GM21529 (cell line): ENCODE measurements at regions not wholly inside any gene's neighbourhood (a gene's known extent, or its start where the extent isn't known, plus 50 kb on each side); places are given as distances from the start of the nearest gene placed in this dataset.

Source experiments
- ATAC-seq: cut with Tn5 transposase; IDR thresholded peaks from one replicate; pipeline ENCODE4 v1.9.1; 2021; ENCODE audit not compliant: unreplicated experiment

DNA sequence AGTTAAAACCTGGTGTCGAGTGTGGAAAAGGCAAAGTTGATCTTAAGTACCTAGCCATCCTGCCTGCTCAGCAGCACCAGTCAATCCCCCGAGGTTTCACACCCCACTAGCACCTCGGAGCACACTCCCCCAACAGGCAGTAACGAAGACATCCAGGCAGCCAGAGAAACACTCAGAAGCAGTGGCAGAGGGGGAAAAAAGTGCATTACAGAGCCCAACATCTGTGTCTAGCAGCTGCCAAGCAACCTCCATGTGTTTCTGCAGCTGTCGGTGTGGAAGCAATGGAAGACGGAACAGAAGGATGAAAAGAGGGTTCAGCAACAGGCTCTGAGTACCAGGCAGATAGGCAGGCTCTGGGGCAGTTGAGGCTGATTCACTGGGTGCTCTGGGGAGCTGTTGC lies 73.4 kb upstream of the PROX1 start:
- no peak for ATAC-seq

DNA sequence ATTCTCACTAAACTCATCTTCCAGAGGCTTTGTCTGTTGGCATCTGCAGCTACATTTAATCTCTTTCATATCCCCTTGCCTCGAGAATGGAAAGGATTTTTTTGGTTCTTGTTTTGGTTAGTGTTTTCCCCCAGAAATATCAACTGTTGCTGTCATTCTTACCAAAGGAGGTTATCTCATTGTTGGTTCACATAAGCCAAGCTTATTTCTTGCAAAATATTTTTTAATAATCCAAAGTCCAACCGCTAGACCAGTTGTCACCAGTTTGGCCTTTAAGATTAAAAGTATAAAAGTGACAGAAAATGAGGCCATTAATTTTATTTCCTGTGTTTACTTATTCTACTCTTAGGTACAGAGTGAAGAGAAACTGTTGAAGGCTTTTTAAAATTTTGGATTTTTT lies 66.5 kb upstream of the PROX1 start:
- no peak for ATAC-seq

DNA sequence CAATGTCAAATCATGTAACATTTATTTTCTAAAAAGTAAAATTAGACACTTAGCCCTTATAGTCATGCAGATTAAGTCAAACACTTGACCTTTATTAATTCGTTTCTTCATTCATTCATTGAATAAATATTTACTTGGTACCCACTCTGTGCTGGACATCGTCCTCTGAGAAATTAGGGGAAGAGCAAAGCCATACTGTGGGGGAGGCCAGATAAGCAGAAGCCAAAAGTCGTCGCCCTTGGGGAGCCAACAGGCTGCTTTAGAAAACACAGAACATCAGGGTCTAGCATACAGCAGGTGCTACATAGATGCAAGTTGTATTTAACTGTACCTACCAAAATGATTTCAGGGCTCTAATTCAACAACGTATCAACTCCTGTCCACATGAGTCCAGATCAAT lies 66.1 kb upstream of the PROX1 start:
- no peak for ATAC-seq

DNA sequence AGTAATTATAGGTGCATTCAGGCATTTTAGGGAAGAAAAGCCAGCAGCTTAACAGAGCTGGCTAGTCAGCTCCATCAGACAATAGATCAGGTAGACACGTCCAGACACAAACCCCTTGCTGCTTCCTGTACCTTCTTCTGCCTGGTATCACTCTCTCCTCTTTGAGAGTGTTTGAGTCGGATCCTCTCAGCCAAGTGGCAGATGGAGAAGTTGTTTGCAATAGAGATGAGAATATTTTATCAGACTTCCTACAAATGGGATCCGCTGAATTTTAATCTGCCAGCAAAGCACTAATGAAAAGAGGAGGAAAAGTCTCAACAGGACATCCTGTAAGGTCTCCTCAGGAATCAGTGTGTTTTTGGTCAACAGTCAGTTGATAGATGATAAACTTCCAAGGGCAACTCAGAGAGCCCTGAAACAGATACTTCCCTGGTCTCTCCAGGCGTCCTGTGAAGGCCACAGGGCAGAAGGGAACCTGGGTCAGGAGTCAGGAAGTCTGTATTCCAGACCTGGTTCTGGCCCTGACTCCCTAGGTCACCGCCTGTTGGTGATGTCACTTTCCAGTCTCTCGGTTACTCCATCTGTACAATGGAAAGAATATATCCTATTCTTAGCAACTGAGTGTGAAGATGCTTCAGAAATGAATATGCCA lies 62.1 kb upstream of the PROX1 start:
- ATAC-seq: no peak

DNA sequence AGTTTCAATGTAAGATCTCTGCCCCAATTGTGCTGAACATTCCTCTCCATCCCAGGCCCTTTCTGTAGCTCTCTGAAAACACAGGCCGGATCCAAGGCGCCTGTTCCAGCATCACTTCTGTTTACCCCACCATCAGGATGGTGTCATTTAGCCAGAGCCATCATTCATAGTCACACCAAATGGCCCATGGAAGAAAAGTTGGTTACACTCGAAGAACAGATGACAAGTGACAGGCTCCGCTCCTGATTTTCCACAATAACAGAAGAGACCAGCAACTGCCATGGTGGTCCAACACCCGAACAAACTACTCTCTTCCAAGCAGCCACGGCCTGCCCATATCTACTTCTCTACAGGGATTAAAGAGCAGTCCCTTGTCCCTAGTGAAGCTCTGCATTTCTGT lies 59.9 kb upstream of the PROX1 start:
- ATAC-seq: no peak

DNA sequence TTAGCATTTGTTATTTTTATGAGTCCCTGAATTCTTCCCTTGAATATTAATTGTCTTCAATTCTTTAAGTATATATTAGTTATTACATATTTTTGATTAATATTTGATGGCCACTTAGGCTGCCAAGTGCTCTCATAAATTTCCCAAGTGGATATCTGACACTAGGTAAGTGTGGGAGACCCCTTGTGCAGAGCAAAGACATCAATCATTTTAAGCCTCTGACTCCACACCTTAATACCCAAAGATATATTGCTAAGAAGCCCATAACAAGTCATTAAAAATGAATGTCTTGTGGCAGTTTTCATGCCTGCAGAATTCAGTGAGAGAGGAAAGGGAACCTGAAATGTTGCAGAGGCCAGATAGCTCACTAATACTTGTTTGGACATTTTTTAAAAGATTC lies 58.4 kb upstream of the PROX1 start:
- no peak for ATAC-seq

DNA sequence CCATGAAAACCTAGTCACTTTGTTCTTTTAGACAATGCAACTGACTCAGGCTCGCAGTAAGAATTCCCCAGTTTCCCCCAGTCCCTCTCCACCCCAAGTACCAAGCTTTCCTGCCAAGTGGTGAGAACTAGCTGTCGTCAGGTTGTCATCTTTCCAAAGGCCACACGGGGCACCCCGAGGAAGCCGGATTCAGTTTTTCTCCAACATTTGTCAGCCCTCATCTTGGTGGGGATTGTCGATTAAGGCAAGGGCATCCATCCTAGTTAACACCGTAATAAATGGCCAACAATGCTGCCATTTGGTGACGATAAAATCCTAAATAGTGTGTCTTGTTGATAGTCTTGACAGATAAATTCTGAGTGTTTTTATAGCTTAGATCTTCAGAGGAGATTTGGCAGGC lies 55.9 kb upstream of the PROX1 start:
- no peak for ATAC-seq

DNA sequence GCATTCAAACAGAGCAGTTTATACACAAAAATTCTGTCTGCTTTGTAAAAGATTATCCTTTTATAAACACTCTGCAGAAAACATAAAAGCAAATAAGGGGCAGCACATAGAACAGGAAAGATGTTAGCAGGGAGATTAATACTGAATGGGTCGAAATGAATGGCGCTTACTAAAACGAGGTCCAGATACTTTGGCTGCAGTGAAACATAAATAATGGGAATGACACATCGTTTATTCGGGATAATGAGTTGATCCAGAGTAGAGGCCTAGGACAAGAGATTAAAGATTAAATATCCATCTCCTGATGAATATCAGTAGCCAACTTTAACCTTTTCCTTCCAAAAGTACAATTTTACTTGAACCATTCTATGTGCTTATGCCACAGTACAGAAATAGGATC lies 54.4 kb upstream of the PROX1 start:
- no peak for ATAC-seq

DNA sequence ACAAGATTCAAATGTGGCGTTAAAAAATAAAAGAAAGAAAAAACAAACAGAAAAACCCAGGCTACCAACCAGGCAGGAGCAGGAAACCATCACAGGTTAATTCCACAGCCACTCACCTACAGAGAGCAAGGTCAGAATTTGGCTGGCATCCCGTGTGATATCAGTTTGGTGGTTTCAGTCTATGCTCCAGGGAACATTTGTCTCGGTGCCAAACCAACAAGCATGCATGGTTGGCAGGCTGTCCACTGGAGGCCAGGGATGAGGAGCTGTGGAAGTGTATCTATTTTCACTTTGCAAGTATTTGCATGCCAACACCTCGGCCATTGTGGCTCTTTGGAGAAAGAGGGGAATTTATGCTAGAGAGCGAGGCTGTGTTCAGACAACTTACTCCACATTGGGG lies 53.1 kb upstream of the PROX1 start:
- ATAC-seq: no peak

DNA sequence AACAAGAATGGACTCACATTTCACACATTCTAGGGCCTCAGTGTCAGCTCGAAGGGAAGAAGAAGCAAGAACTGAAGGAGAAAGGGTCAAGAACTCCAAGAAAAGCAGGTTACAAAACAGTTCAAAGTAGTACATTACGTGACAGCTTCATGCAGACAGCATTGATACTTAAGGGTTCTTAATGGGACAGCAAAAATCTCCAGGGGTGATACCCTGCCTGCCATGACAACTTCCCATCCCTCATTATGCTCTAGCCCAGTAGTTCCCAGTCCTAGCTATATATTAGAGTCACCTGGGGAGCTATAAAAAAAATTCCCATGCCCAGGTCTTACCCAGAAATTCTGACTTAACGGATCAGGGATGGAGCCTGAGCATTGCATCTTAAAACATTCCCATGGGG lies 51.2 kb upstream of the PROX1 start:
- no peak for ATAC-seq
